Loucy (cell line): ENCODE measurements at regions not wholly inside any gene's neighbourhood (a gene's known extent, or its start where the extent isn't known, plus 50 kb on each side); places are given as distances from the start of the nearest gene placed in this dataset.

Source experiments
- H2AFZ ChIP-seq: fragments of 200-600 bp; sonication (generic); 2 replicates; pipeline ENCODE4 v1.6.0; 2016; ENCODE audit warnings: antibody characterized with exemption, mild to moderate bottlenecking, low read length, moderate library complexity
- H3F3A ChIP-seq: fragments of 200-600 bp; 2 replicates; pipeline ENCODE4 v1.6.0; 2016; ENCODE audit warnings: antibody characterized with exemption, low read depth, mild to moderate bottlenecking
- H3K27me3 ChIP-seq: fragments of 200-600 bp; sonication (generic); 2 replicates; pipeline ENCODE4 v1.6.1; 2014; ENCODE audit warnings: low read length, mild to moderate bottlenecking; ENCODE audit not compliant: insufficient read depth, poor library complexity, severe bottlenecking
- H3K36me3 ChIP-seq: fragments of 200-600 bp; sonication (generic); 2 replicates; pipeline ENCODE4 v1.6.1; 2016; ENCODE audit warnings: low read length; ENCODE audit not compliant: insufficient read depth
- H3K4me1 ChIP-seq: fragments of 200-600 bp; sonication (generic); 2 replicates; pipeline ENCODE4 v1.5.1; 2014; ENCODE audit warnings: low read length, mild to moderate bottlenecking; ENCODE audit not compliant: insufficient read depth, poor library complexity, severe bottlenecking
- H3K4me2 ChIP-seq: fragments of 200-600 bp; sonication (generic); 2 replicates; pipeline ENCODE4 v1.6.0; 2014; ENCODE audit warnings: antibody characterized with exemption, low read length, low read depth, mild to moderate bottlenecking; ENCODE audit not compliant: poor library complexity, severe bottlenecking
- H3K4me3 ChIP-seq: fragments of 200-600 bp; sonication (generic); 2 replicates; pipeline ENCODE4 v1.5.1; 2014; ENCODE audit warnings: low read length, mild to moderate bottlenecking, mixed read lengths; ENCODE audit not compliant: poor library complexity, severe bottlenecking
- H3K79me2 ChIP-seq: fragments of 200-600 bp; sonication (generic); 2 replicates; pipeline ENCODE4 v1.6.1; 2014; ENCODE audit warnings: low read length; ENCODE audit not compliant: insufficient read depth
- H3K9ac ChIP-seq: fragments of 200-600 bp; sonication (generic); 2 replicates; pipeline ENCODE4 v1.6.0; 2014; ENCODE audit warnings: mild to moderate bottlenecking, low read depth, low read length, moderate library complexity; ENCODE audit not compliant: poor library complexity, severe bottlenecking
- H3K9me2 ChIP-seq: fragments of 200-600 bp; sonication (generic); replicated peaks from 2 replicates; pipeline ENCODE4 v1.6.1; 2016; ENCODE audit warnings: low read depth, low read length, mixed read lengths
- H3K9me3 ChIP-seq: fragments of 200-600 bp; sonication (generic); 2 replicates; pipeline ENCODE4 v1.6.1; 2014; ENCODE audit warnings: mild to moderate bottlenecking, antibody characterized with exemption, low read length, low read depth; ENCODE audit not compliant: insufficient read depth
- H4K20me1 ChIP-seq: fragments of 200-600 bp; sonication (generic); 2 replicates; pipeline ENCODE4 v1.6.0; 2014; ENCODE audit warnings: antibody characterized with exemption, low read length, mild to moderate bottlenecking; ENCODE audit not compliant: insufficient read depth, poor library complexity, severe bottlenecking
- CTCF ChIP-seq: fragments of 200-600 bp; sonication (generic); conservative IDR thresholded peaks from 2 replicates; pipeline ENCODE4 v1.5.1; 2014; ENCODE audit warnings: mild to moderate bottlenecking, antibody characterized with exemption, low read length
- EZH2phosphoT487 ChIP-seq: fragments of 200-600 bp; IDR thresholded peaks from 2 replicates; pipeline ENCODE4 v1.6.1; 2018; ENCODE audit warnings: antibody characterized with exemption, mild to moderate bottlenecking, moderate library complexity, borderline replicate concordance

DNA sequence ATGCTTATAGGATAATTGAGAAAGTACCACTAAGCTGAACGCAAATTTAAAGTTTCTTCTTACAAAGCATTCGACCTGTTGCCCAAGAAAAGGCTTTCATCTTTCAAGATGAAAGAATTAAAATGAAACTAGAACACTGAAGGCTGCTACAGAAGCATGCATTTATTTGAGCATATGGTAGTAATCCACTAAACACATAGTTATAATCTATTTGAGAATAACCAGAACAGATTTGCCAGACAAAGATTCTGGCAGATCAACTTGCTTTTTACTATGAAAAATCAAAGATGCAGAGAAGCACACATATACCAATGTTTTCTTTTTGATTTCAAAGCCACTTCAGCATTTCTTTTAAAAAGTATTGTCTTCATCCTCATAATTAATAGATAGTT lies 412.2 kb downstream of the UTRN start:
- Histone ChIP-seq H3K36me3 (peaks cover 10% of the 10 kb centered on the region; the same call in 1 of the 2 replicates), H3K27me3 (no peaks in the 10 kb centered on the region), H3K9me2 (no peaks in the 10 kb centered on the region), H3F3A (no peaks in the 10 kb centered on the region), H3K4me2 (no peak overlapping the region), H3K9ac (no peak overlapping the region), H3K4me3 (no peak overlapping the region), H2AFZ (no peak overlapping the region), H3K4me1 (no peaks in the 10 kb centered on the region), H3K9me3 (0 out of 2 replicates have a peak, but pooled peaks cover under 1% of the 10 kb centered on the region), H3K79me2 (peaks cover 4% of the 10 kb centered on the region; the same call in 1 of the 2 replicates), H4K20me1 (no peaks in the 10 kb centered on the region)
- TF ChIP-seq CTCF (no peak), EZH2phosphoT487 (no peak)

DNA sequence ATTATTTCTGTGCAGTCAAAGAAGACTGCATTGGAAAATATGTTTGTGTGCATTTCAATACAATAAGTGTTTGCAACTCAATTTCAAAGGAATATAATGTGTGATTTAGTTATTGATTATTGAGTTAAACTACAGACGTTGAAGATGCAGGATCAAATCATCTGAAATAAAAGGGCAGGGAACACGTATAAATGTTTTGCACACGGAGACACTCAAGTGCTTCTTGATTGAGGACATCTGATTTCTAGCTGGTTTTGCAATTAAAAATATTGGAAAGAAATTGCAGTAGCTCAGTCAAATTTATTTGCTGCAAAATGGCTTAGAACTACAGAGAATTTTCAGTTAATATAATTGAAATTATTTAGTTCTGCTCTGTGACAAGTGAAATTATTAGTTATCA lies 412.7 kb downstream of the UTRN start:
- Histone ChIP-seq H3K4me2 (no peak overlapping the region), H3K79me2 (peaks cover 4% of the 10 kb centered on the region; the same call in 1 of the 2 replicates)

GRCh38 chr6:144702781-144703180 lies 417.6 kb downstream of the UTRN start:
- H3K27me3 ChIP-seq = no peaks in the 10 kb centered on the region
- no peaks in the 10 kb centered on the region for H3F3A ChIP-seq
- no peak overlapping the region for H3K9ac ChIP-seq
- no peaks in the 10 kb centered on the region for H3K9me2 ChIP-seq
- TF ChIP-seq CTCF = no peak
- no peak for TF ChIP-seq EZH2phosphoT487
- peaks cover 12% of the 10 kb centered on the region for H3K36me3 ChIP-seq
- H3K79me2 ChIP-seq = no peaks in the 10 kb centered on the region
- no peaks in the 10 kb centered on the region for H3K4me1 ChIP-seq
- no peaks in the 10 kb centered on the region for H4K20me1 ChIP-seq
- no peaks in the 10 kb centered on the region for H3K9me3 ChIP-seq
- no peak overlapping the region for H3K4me3 ChIP-seq
- no peak overlapping the region for H3K4me2 ChIP-seq
- no peak overlapping the region for H2AFZ ChIP-seq

More for the DNA sequence above, 412.7 kb downstream of the UTRN start:
- no peak for TF ChIP-seq CTCF
- no peak for TF ChIP-seq EZH2phosphoT487
- Histone ChIP-seq H3K27me3 (no peaks in the 10 kb centered on the region), H4K20me1 (no peaks in the 10 kb centered on the region), H3K36me3 (peaks cover 12% of the 10 kb centered on the region; the same call in 1 of the 2 replicates), H3K9me2 (no peaks in the 10 kb centered on the region), H3K4me3 (no peak overlapping the region), H2AFZ (no peak overlapping the region), H3K9me3 (no peaks in the 10 kb centered on the region), H3K4me1 (no peaks in the 10 kb centered on the region), H3F3A (no peaks in the 10 kb centered on the region), H3K9ac (no peak overlapping the region)
